HL-60 (cell line): ENCODE measurements at regions not wholly inside any gene's neighbourhood (a gene's known extent, or its start where the extent isn't known, plus 50 kb on each side); places are given as distances from the start of the nearest gene placed in this dataset.

Experiments
- DNase-seq, 2 experiments: peaks; one replicate each; pipeline ENCODE4 v3.0.0-alpha.2; 2010 to 2020; ENCODE audit warnings: low read depth in 1 of 2, low spot score in 1 of 2
- H3K27ac ChIP-seq: fragments of 250-450 bp; sonication (Bioruptor Pico); replicated peaks from 2 replicates; pipeline ENCODE4 v1.5.1; 2020; ENCODE audit warnings: mild to moderate bottlenecking, moderate library complexity
- H3K27me3 ChIP-seq: fragments of 250-450 bp; sonication (Bioruptor Pico); 2 replicates; pipeline ENCODE4 v1.5.1; 2021; ENCODE audit warnings: mild to moderate bottlenecking, moderate library complexity; ENCODE audit not compliant: insufficient read depth, poor library complexity, severe bottlenecking
- H3K4me3 ChIP-seq: replicated peaks from 2 replicates; pipeline ENCODE4 v1.5.1; 2011; ENCODE audit warnings: mild to moderate bottlenecking, control low read depth, low read length; ENCODE audit not compliant: insufficient read depth
- CTCF ChIP-seq: IDR thresholded peaks from one replicate; pipeline ENCODE4 v1.5.1; 2011; ENCODE audit warnings: low read length, control low read depth, inconsistent platforms; ENCODE audit not compliant: insufficient read depth
- GABPA ChIP-seq: IDR thresholded peaks from 2 replicates; pipeline ENCODE4 v1.6.1; 2012; ENCODE audit warnings: low read depth
- POLR2AphosphoS5 ChIP-seq: IDR thresholded peaks from 2 replicates; pipeline ENCODE4 v1.6.1; 2012; ENCODE audit warnings: low read depth
- REST ChIP-seq: IDR thresholded peaks from 2 replicates; pipeline ENCODE4 v1.6.1; 2012; ENCODE audit warnings: low read depth; ENCODE audit not compliant: insufficient replicate concordance
- SPI1 ChIP-seq: IDR thresholded peaks from 2 replicates; pipeline ENCODE4 v1.6.1; 2012; ENCODE audit warnings: low read depth, mild to moderate bottlenecking, borderline replicate concordance

GRCh38 chr3:177836671-177837070 is 639.4 kb upstream of the TBL1XR1 start:
- no peak for DNase-seq
- Histone ChIP-seq H3K4me3 (no peak overlapping the region), H3K27ac (no peak overlapping the region), H3K27me3 (no peaks in the 10 kb centered on the region)
- TF ChIP-seq SPI1 = no peak

GRCh38 chr3:177837951-177838655 is 640.8 kb upstream of the TBL1XR1 start:
- Histone ChIP-seq H3K4me3 (no peak overlapping the region), H3K27me3 (no peaks in the 10 kb centered on the region), H3K27ac (no peak overlapping the region)
- no peak for DNase-seq
- TF ChIP-seq SPI1 (no peak), POLR2AphosphoS5 (no peak), GABPA (no peak), REST (no peak), CTCF (no peak)

- no peaks in the 10 kb centered on the region for H3K27me3 ChIP-seq
- H3K27ac ChIP-seq = no peak overlapping the region
- DNase-seq = no peak
- no peak overlapping the region for H3K4me3 ChIP-seq
- TF ChIP-seq REST (no peak), POLR2AphosphoS5 (no peak), SPI1 (no peak), CTCF (no peak), GABPA (no peak)
Measured at GRCh38 chr3:177838766-177839350, 641.6 kb upstream of the TBL1XR1 start.

GRCh38 chr3:177842302-177842701 is 645.0 kb upstream of the TBL1XR1 start:
- Histone ChIP-seq H3K27me3 (no peaks in the 10 kb centered on the region), H3K4me3 (no peak overlapping the region), H3K27ac (no peak overlapping the region)
- DNase-seq = no peak
- TF ChIP-seq GABPA (no peak), SPI1 (no peak), REST (no peak), POLR2AphosphoS5 (no peak), CTCF (no peak)
